ENCODE measurements at regions not wholly inside any gene's neighbourhood (a gene's known extent, or its start where the extent isn't known, plus 50 kb on each side); places are given as distances from the start of the nearest gene placed in this dataset.

- no peak for DNase-seq
Observed at GRCh38 chr14:48546996-48547395, 871.6 kb upstream of the MDGA2 start.

DNA sequence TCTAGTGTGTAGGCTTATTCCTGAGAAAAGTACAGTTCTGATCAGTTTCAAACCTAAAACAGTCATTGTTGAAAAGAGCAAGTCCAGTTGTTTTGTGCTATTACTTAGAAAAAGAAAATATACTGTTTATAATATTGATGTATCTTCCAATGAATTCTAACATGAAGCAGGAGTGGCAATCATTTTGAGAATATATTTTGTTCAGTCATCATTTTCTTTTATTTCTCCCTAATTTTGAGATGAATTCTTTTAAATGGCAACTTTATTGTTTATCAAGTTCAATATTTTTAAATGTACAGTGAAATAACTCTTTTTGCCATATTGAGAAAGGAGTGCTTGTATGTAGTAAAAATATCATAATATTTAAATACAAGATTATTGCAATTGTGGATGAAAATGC is 862.2 kb upstream of the MDGA2 start:
- no peak for DNase-seq

GRCh38 chr14:48536318-48536717 is 860.9 kb upstream of the MDGA2 start:
- no peak for DNase-seq

DNA sequence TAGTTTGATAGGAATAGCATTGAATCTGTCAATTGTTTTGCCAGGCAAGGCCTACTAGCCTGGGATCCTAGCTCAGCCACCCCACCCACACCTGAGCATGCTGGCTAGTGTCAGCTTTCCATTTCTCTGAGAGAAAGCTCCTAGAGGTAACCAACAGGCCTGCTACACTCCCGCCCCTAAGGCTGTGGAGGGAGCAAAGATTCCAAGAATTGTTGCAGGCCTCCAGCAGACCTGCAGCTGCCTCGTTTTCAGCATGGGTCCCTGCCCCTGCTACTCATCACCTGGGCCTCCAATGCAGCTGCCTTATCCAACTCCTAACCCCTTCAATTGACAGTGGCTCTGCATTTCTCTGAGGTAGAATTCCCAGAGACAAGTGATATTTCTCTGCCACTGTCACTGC is 852.4 kb upstream of the MDGA2 start:
- no peak for DNase-seq

- DNase-seq = no peak
Observed at GRCh38 chr14:48526307-48526706, 850.9 kb upstream of the MDGA2 start.

GRCh38 chr14:48504921-48505320 is 829.5 kb upstream of the MDGA2 start:
- no peak for DNase-seq

DNA sequence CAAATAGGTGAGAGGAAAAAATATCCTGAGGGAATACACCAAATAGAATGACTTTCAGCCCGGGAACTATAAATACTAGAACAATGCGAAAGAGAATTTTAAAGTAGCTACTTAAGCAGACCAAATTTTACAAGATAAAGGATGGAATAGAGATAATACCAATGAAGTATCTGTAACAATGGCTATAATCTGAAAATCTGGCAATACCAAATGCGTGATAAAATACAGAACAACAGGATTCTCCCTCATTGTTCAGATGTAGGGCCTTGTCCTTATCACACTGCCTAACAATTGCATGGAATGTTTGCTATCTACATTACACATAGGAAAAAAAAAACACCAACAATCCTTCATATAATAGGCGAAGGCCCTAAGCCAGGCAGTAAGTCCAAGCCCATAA is 815.4 kb upstream of the MDGA2 start:
- DNase-seq = no peak

DNA sequence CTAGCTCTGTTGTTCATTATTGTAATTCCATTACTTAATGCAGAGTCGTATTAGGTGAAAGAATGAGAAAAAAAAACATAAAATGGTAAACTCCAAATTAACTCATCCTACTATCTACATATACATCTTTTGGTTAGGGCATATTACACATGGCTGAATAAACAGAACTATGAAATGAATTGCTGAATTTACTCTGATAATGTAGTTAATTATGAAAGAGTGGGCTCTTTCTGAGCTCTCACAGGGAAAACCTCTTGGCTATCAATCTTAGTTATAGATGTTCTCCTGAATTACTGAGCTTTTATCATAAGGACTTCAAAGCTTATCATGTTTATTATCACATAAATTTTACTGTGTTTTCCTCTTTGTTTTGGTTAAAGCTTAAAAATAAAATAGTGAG is 798.5 kb upstream of the MDGA2 start:
- no peak for DNase-seq

DNA sequence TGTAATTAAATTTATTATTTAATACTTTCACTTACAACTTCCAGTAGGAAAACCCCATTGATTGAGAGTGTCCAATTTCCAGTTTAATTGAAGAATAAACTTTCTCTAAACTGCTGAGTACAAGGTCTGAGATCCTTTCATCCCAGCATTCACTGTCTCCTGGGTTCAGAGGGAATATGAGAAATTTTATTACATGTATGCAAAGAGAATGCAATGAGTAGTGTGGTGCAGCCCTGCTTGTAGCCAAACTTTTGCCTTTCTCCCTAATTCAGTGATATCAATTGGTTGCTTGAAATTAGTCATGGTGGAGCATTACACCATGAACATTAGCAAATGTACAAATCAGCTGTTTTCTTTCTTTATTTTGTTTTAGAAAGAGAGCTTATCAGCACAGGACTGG is 780.6 kb upstream of the MDGA2 start:
- DNase-seq = no peak

DNA sequence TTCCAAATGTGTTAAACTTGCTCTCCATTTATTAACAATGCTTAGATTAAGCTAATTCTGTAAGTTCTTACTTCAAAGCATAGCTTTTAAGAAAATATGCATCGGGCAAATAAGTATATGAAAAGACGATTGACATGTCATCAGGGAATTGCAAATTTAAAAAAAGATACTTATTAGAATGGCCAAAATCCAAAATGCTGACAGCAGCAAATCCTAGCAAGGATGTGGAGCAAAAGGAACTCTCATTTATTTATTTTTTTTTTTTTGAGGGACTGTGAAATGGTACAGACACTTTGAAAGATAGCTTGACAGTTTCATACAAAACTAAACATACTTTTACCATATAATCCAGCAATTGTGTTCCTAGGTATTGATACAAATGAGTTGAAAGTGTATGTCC is 779.5 kb upstream of the MDGA2 start:
- DNase-seq = no peak

GRCh38 chr14:48452437-48452995 is 777.1 kb upstream of the MDGA2 start:
- DNase-seq = no peak

DNA sequence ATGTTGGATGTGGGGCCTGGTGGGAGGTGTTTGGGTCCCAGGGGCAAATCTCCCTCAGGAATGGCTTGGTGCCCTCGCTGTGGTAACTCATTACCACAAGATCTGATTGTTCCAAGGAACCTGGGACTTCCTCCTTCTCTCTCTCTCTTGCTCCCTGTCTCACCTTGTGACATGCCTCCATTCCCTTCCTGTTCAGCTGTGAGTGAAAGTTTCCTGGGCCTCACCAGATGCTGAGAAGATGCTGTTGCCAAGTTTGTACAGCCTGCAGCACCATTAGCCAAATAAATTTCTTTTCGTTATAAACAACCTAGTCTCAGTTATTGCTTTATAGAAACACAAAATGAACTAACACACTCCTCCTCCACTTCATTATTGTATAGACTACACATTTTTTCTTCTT is 759.8 kb upstream of the MDGA2 start:
- DNase-seq = no peak

GRCh38 chr14:48430805-48431204 is 755.4 kb upstream of the MDGA2 start:
- DNase-seq = no peak

GRCh38 chr14:48429512-48429911 is 754.1 kb upstream of the MDGA2 start:
- DNase-seq = no peak

DNA sequence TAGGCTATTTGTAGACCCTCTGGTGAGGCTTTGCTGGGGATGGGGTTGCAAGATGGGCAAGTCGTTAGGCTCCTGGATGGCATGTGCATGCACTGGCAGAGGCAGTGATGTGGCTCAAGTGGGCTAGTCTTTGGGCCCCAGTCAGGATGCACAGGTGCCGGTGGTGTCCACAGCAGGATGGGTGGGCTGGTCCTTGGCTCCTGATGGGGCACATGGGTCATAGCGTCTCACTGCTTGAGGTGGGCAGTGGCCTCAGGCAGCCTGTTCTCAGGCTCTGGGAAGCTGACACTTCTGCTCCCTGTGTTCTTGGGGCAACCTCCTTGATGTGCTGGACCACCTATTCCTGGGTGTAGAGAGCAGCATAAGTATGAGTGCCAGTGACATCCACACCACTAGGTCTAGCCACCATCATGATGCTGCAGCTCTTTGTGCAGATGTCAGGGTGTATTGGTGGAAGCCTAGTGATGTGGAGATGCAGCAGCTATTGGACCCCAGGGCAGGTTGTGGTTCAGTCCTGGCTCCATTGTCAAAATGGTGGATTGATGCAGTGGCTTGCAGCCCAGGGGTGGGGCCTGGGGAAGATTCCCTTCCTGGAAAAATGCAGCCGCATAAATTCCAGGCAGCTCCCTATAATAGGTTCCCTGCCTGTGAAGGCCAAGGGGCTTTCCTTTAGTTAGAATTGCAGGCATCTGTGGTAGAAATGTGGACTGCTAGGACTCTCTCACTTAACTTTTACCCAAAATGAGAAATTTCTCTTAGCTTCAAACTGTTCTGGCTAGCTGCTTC is 742.5 kb upstream of the MDGA2 start:
- DNase-seq = no peak

DNA sequence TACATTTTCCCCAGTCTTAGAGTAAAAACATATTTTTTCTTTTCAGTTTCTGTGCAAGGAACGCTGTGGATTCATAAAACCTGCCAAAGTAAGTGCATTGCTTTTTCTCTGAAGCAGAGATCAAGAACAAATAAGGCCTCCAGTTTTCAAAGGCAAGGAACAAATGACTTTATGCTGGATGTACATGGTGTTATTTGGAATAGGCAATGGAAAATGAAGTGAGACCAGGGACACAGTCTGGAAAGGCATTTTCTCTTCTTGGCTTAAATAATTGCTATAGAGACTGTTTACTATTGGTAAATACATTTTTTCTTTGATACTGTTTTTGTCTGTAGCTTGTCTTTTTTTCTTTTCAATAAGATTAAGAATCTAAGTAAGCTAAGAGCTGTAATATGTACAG is 725.9 kb upstream of the MDGA2 start:
- DNase-seq = no peak

DNA sequence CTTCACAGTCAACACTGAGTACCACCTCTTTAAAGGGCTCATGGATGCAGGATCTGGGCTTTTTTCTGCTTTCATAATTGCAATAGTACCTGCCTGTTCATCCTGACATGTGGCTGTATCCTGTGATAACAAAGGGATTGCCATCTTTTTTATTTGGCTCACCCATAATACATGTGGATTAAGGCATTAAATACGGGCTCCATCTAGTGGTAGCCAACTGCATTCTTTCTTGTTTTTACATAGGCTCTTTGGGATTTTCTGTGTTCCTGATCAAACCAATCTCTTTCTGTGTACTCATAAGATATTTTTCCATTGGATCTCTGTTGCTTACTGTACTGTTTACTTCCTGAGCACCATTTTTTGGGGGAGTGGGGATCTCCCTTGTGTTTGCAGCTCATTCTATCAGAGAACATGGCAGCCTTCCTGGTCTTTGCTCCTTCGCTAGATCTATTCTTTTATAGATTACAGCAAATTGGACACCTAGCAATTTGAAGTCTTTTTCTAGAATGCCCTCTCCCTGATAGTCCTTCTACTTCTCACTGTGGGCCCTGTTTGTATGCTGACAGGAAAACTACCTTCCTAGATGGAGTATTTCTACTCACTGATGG is 723.4 kb upstream of the MDGA2 start:
- DNase-seq = peak; percentile 32

DNA sequence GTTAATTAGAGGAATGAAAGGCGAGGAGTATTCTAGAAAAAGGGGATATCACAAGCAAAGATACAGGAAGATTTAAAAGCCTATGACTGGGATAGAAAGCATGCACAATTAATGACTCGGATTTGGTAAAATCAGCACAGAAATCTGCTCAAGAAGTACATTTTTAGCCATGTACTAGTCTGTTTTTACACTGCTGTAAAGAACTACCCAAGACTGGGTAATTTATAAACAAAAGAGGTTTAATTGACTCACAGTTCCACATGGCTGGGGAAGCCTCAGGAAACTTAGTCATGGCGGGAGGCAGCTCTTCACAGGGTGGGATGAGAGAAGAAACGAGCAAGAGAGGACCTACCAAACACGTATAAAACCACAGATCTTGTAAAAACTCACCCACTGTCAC is 716.3 kb upstream of the MDGA2 start:
- no peak for DNase-seq

GRCh38 chr14:48390346-48390745 is 714.9 kb upstream of the MDGA2 start:
- DNase-seq = no peak

DNA sequence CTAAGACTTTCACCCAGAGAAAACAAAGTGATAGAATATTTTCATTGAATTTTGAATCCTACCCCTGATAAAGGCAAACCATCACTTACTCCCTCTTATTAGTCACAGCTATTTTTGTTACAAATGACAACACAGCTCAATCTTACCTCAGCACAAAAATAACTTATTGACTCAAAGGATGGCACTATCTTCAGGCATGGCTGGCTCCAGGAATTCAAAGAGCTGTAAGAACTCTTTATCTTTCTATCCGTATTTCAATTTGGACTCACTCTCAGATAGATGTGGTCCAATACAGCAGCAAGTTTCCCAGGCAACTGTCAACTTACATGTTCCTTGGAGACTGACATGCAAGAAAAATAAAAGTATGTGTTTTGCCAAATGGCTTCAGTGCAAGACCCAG is 709.4 kb upstream of the MDGA2 start:
- no peak for DNase-seq

GRCh38 chr14:48382961-48383360 is 707.6 kb upstream of the MDGA2 start:
- no peak for DNase-seq

DNA sequence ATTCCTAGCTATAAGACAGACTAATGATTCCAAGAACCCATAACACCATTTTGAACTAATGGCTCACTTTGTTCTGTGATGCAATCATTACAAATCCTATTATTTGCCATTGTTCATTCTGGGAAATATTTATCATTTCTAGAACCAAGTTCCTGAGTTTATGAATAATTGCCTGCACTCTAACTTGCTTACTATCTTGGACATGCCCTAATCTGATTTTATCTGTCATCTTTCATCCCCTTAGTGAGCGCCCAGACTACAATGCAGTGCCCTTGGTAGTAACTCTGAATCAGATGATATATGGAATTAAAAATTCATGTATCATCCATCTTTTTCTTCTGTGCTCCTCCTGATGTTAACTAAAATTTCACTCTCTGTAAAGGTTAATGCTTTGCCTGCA is 703.1 kb upstream of the MDGA2 start:
- DNase-seq = no peak

- no peak for DNase-seq
Observed at GRCh38 chr14:48373981-48374380, 698.6 kb upstream of the MDGA2 start.

GRCh38 chr14:48350971-48351370 is 675.6 kb upstream of the MDGA2 start:
- no peak for DNase-seq

GRCh38 chr14:48349689-48350088 is 674.3 kb upstream of the MDGA2 start:
- no peak for DNase-seq

All from NCI-H748 treated with DMSO at 0.1 percent for 48 hours (cell line).